Adrenal gland (tissue), 9 donors: ENCODE measurements at regions not wholly inside any gene's neighbourhood (a gene's known extent, or its start where the extent isn't known, plus 50 kb on each side); places are given as distances from the start of the nearest gene placed in this dataset.
"Not testable (repeated sequence)": the region's sequence is repeated elsewhere in the genome, so short reads cannot be mapped to it uniquely, and the experiment has no call there.

Experiments
- DNase-seq, 7 donors: peaks; one replicate each; pipeline ENCODE4 v3.0.0-alpha.2; 2019 to 2020
- H3K27ac ChIP-seq, 5 donors: fragments of 200-600 bp; sonication (generic) in 4 of 5; 1 replicate in 3 of 5; 2 replicates in 2 of 5; pipeline versions ENCODE4 v1.5.1 to v1.8.0; 2016 to 2020; ENCODE audit warnings: mild to moderate bottlenecking in 1 of 5
- H3K27me3 ChIP-seq: fragments of 200-600 bp; 2 replicates; pipeline ENCODE4 v1.8.0; 2021
- H3K36me3 ChIP-seq, 2 donors: fragments of 200-600 bp; replicated peaks in 1 of 2; 1 replicate in 1 of 2; 2 replicates in 1 of 2; pipeline versions ENCODE4 v1.5.1 to v1.8.0; 2018 to 2022
- H3K4me1 ChIP-seq, 2 donors: fragments of 200-600 bp; replicated peaks in 1 of 2; 1 replicate in 1 of 2; 2 replicates in 1 of 2; pipeline versions ENCODE4 v1.5.1 to v1.8.0; 2018 to 2021
- H3K4me3 ChIP-seq, 4 donors: fragments of 200-600 bp; sonication (generic) in 3 of 4; one replicate each; pipeline ENCODE4 v1.5.1; 2016 to 2018
- H3K9me3 ChIP-seq, 3 donors: fragments of 200-600 bp; sonication (generic) in 1 of 3; replicated peaks in 1 of 3; 1 replicate in 2 of 3; 2 replicates in 1 of 3; pipeline versions ENCODE4 v1.5.1 to v1.8.0; 2016 to 2021
- POLR2A ChIP-seq, 2 donors: fragments of 450-650 bp; IDR thresholded peaks; one replicate each; pipeline ENCODE4 v1.6.1; 2017; ENCODE audit warnings: antibody characterized with exemption in 2 of 2, mild to moderate bottlenecking in 2 of 2, moderate library complexity in 1 of 2
- WGBS, 4 donors: extraction: QIAGEN DNeasy Blood & Tissue Kit in 2 of 4; methylation state at CpG; one replicate each; pipeline versions ENCODE4 v1.1.5 to v1.1.7; 2013 to 2017; 5-methylcytosine and 5-hydroxymethylcytosine counted together
- intact Hi-C, 2 donors: fragments of 100-400 bp; cut with DNase I; formaldehyde crosslinking; loops; one replicate each; pipeline versions ENCODE4 v1.14.1 to v1.15.0; 2022 to 2023
- TF ChIP-seq, protein P1 (sequence below), 6 experiments: fragments of 450-650 bp in 4 of 6; fragments of 200-600 bp in 2 of 6; sonication (generic) in 1 of 6; IDR thresholded peaks; 1 replicate in 5 of 6; 2 replicates in 1 of 6; pipeline versions ENCODE4 v1.5.1 to v1.8.0; 2016 to 2021; ENCODE audit warnings: antibody characterized with exemption in 6 of 6, mild to moderate bottlenecking in 2 of 6, moderate library complexity in 1 of 6
- donor health status: healthy with polysubstance abuse.
- donor health status: Bipolar disorder and iron deficiency.
- donor health status: DM: yes; HTN: yes; CAD: no.
- donor health status: DM: no; HTN: no; CAD: no.
- donor health status: DM: no; HTN: no; CAD: no.

DNA sequence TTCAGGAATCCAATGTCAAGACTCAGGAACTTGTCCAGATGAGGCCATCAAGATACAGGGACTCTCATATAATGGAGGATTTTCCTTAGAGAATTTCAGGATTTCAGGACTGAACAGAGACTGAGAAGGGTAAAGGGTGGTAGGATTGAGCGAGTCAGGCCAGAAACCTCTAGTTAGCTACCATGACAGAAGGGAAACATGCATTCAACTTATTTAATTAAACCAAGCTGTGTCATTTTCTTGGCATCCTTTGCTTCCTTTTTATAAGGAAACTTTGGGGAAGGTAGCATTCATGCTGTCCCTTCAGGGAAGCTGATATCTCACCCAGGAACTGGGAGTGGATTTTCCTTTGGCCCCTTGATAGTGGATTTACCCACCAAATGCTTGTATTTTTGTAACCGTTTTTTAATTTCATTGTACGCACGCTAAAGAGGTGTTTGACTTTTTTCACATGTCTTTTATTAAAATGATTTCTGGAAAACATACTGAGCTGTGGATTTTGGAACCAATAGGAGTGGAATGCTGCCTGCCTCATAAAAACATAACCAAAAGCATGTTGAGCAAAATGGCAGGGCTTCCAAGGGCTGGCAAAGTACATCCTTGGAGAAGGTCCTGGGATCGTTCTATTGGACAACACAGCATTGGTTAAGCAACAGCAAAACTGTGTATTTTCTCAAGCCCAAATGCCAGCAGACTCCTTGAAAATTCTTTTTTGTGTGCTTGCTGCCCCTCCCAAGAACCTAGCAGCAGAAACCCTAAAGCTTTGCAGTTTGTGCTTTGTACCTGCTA is 104.5 kb downstream of the CXCL12 start:
- Histone ChIP-seq H3K4me1 (no peaks in the 10 kb centered on the region), H3K27ac (no peak overlapping the region), H3K36me3 (no peaks in the 10 kb centered on the region), H3K9me3 (no peaks in the 10 kb centered on the region), H3K27me3 (no peaks in the 10 kb centered on the region), H3K4me3 (no peak overlapping the region)
- DNase-seq, result no peak
- no peak for TF ChIP-seq POLR2A (IDR thresholded peaks at IDR 0.05)
- TF ChIP-seq, protein P1, sequence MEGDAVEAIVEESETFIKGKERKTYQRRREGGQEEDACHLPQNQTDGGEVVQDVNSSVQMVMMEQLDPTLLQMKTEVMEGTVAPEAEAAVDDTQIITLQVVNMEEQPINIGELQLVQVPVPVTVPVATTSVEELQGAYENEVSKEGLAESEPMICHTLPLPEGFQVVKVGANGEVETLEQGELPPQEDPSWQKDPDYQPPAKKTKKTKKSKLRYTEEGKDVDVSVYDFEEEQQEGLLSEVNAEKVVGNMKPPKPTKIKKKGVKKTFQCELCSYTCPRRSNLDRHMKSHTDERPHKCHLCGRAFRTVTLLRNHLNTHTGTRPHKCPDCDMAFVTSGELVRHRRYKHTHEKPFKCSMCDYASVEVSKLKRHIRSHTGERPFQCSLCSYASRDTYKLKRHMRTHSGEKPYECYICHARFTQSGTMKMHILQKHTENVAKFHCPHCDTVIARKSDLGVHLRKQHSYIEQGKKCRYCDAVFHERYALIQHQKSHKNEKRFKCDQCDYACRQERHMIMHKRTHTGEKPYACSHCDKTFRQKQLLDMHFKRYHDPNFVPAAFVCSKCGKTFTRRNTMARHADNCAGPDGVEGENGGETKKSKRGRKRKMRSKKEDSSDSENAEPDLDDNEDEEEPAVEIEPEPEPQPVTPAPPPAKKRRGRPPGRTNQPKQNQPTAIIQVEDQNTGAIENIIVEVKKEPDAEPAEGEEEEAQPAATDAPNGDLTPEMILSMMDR (IDR thresholded peaks at IDR 0.05), result no peak
- 71 to 90% (median 82%) methylated on average over 5 of the region's 5 CpGs for WGBS, 4 donors
- intact Hi-C loops, result no loop called here

GRCh38 chr10:44279426-44280126 is 105.3 kb downstream of the CXCL12 start:
- WGBS, 4 donors, result 71 to 78% (median 76%) methylated on average over 7 of the region's 7 CpGs

DNA sequence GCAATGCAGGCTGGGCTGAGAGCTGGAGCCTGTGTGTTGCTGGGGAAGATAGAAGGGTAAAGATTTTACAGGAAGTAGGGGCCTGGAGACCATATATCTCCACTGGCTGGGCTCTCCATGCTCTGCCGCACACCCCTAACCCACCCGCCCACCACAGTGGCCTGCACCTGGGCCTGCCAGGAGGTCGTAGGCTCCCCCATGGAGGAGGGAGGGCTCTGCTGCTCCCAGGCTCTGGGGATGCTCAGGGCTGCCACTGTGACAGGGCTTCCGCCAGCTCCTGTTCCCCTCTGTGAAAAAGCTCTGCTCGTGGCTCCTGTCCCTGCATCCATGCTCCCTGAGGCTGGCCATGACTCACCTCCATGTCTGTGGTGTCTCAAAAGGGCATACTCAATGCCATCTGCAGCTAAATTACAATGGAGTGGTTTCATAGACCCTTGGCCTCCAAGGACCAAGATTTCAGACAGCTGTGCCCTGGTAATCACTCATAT is 106.0 kb downstream of the CXCL12 start:
- Histone ChIP-seq H3K27me3 (no peaks in the 10 kb centered on the region), H3K27ac (no peak overlapping the region), H3K36me3 (no peaks in the 10 kb centered on the region), H3K4me3 (no peak overlapping the region), H3K4me1 (no peaks in the 10 kb centered on the region), H3K9me3 (no peaks in the 10 kb centered on the region)
- intact Hi-C loops, result no loop called here
- TF ChIP-seq, protein P1 (IDR thresholded peaks at IDR 0.05), result no peak
- no peak for TF ChIP-seq POLR2A (IDR thresholded peaks at IDR 0.05)
- DNase-seq, result peak in 4 of 7 donors; percentile 23 to 67 (median 42)
- 47 to 74% (median 67%) methylated on average over 3 to 5 of the region's 5 CpGs for WGBS, 4 donors

More at GRCh38 chr10:44279426-44280126, 105.3 kb downstream of the CXCL12 start:
- intact Hi-C loops, result no loop called here
- no peaks in the 10 kb centered on the region for H3K9me3 ChIP-seq
- no peaks in the 10 kb centered on the region for H3K36me3 ChIP-seq
- TF ChIP-seq, protein P1 (IDR thresholded peaks at IDR 0.05), result no peak
- no peak for TF ChIP-seq POLR2A (IDR thresholded peaks at IDR 0.05)
- H3K4me1 ChIP-seq, result no peaks in the 10 kb centered on the region
- H3K27me3 ChIP-seq, result no peaks in the 10 kb centered on the region
- DNase-seq, result peak in 1 of 7 donors; percentile 27
- H3K27ac ChIP-seq, result no peak overlapping the region
- H3K4me3 ChIP-seq, result no peak overlapping the region

DNA sequence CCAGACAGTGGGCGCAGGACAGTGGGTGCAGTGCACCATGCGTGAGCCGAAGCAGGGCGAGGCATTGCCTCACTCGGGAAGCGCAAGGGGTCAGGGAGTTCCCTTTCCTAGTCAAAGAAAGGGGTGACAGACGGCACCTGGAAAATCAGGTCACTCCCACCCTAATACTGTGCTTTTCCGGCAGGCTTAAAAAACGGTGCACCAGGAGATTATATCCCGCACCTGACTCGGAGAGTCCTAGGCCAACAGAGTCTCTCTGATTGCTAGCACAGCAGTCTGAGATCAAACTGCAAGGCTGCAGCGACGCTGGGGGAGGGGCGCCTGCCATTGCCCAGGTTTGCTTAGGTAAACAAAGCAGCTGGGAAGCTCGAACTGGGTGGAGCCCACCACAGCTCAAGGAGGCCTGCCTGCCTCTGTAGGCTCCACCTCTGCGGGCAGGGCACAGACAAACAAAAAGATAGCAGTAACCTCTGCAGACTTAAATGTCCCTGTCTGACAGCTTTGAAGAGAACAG is 116.4 kb downstream of the CXCL12 start:
- H3K9me3 ChIP-seq, H3K36me3 ChIP-seq, H3K27me3 ChIP-seq, intact Hi-C loops, H3K4me1 ChIP-seq, DNase-seq, H3K27ac ChIP-seq, H3K4me3 ChIP-seq: not testable (repeated sequence)
- WGBS, 4 donors, result 84 to 88% (median 88%) methylated on average over 3 to 16 of the region's 16 CpGs
